Occipital lobe (tissue), 1 donor: ENCODE measurements at regions not wholly inside any gene's neighbourhood (a gene's known extent, or its start where the extent isn't known, plus 50 kb on each side); places are given as distances from the start of the nearest gene placed in this dataset.
"Not testable (repeated sequence)": the region's sequence is repeated elsewhere in the genome, so short reads cannot be mapped to it uniquely, and the experiment has no call there.

Experiments used
- DNase-seq: peaks from one replicate; lab custom pipeline; 2025; lab: John Stamatoyannopoulos, UW

- DNase-seq, result no peak
Measured at GRCh38 chr11:133650082-133650481, 117.8 kb upstream of the OPCML start.

DNA sequence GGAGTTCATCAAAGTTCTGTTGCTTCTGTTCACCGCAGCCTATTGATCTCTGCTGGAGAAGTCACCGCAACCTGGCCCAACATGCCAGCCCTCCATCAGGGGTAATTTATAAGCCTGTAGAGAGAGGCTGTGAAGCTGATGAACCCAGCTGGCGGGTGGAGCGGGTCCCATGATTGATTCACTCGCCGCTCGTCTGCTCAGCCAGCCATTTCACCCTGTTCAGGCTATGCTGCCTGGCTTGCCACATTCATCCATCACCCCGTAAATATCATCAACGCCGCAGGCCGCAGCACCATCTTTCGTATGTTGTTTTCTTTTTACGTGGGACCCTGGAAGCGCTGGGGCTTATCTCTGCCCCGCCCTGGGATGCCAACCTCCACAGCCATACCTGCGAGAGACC lies 116.7 kb upstream of the OPCML start:
- no peak for DNase-seq

GRCh38 chr11:133639408-133639807 lies 107.1 kb upstream of the OPCML start:
- DNase-seq, result no peak

- DNase-seq, result no peak
Measured at GRCh38 chr11:133638921-133639320, 106.6 kb upstream of the OPCML start.

GRCh38 chr11:133636711-133637355 lies 104.5 kb upstream of the OPCML start:
- no peak for DNase-seq

DNA sequence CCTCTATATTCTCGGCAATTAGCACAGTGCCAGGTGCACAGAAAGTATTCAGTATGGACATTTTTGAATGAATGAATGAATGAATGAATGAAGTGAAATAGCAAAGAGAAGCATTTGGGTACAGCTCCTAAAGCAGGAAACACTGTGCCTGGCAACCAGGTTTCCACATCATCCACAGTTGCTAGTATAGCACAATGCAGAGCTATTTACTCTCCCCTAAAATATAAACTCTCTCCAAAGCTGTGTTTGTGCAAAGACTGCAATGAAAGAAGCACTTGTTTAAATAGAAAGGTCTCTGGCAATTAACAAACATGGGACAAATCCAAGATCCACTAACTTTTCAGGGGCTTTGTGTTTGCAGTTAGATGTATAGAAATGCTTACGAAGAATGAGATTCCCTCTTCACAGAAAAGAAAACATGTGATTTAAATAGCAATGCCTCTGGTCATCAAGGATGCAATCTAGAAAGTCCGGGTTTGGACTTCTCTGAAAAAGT lies 103.0 kb upstream of the OPCML start:
- no peak for DNase-seq

- DNase-seq, result not testable (repeated sequence)
Measured at GRCh38 chr11:133628371-133628770, 96.1 kb upstream of the OPCML start.

- DNase-seq, result no peak
Measured at GRCh38 chr11:133621611-133622010, 89.3 kb upstream of the OPCML start.

- no peak for DNase-seq
Measured at GRCh38 chr11:133619973-133620372, 87.7 kb upstream of the OPCML start.

DNA sequence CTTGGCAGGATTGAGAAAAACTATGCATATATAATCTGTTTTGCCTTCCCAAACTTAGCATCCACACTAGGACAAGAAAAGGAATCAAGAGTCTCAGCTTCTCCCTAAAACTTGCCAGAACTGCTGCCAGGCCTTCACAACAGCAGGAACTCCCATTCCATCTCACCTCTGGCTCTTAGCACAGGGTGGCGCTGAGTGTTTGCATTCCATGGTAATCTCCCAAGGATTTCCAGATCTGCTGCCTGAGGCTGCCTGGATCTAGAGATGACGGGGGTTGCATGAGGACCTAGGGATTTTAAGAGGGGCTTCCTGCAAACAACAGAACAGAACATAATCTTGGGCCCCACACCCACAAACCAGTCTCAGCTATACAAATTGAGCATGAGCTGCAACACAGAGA lies 87.1 kb upstream of the OPCML start:
- no peak for DNase-seq

DNA sequence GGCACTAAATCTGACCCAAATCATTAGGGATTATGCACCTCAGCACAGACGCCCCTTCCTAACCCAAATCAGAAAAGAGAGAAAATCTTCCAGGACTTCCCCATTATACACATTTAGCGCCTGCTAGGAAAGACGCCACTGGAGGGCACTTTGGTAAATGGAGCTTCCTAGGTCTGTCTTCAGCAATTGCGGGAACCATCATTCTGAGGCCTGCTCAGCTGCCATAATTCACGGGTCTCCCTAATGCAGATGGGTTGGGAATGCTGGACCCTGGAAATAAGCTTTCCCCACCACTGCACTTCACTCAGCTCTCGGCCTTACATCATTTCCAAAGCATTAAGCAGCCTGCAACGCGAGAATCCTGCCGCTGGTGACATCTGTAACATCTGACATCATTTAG lies 86.2 kb upstream of the OPCML start:
- no peak for DNase-seq

GRCh38 chr11:133608496-133608895 lies 76.2 kb upstream of the OPCML start:
- no peak for DNase-seq

- no peak for DNase-seq
Measured at GRCh38 chr11:133606124-133606523, 73.8 kb upstream of the OPCML start.

GRCh38 chr11:133605482-133605881 lies 73.2 kb upstream of the OPCML start:
- DNase-seq, result no peak

DNA sequence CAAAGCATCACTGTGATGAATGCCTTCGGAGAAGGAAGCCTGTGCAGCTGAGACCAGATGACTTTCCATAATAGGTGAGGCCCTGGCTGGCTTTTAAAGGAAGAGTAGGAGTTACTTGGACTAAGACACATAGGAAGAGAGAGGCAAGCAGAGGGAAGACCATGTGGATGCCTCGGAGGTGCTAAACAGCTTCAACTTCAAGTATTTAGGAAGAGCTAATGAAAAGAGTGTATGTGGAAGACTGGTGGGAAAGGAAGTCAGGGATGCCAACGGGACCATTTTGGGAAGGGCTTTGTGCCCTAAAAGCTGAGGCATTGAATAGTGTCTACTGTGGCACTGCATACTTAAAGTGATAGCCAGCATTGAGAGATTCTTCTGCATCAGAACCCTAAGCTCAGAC lies 69.3 kb upstream of the OPCML start:
- no peak for DNase-seq

GRCh38 chr11:133600786-133601185 lies 68.5 kb upstream of the OPCML start:
- DNase-seq, result no peak

DNA sequence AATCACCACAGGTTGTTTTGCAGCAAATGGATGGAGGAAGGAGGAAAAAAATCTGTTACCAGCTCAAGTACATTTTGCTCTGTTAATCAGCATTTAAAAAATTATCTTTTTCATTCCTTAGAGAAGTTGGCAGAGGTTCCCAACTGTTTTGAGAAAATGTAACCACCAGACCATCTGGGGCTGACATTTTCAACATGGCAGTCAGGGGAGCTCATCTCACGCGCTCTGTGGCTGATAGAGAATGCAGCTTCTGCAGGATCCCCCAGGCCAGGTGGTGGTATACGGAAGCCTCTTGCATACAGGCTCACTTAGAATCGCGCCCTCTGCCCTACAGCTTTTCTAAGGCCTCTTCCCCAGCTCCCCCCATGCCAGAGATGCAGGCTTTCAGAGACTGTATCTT lies 68.0 kb upstream of the OPCML start:
- DNase-seq, result no peak

DNA sequence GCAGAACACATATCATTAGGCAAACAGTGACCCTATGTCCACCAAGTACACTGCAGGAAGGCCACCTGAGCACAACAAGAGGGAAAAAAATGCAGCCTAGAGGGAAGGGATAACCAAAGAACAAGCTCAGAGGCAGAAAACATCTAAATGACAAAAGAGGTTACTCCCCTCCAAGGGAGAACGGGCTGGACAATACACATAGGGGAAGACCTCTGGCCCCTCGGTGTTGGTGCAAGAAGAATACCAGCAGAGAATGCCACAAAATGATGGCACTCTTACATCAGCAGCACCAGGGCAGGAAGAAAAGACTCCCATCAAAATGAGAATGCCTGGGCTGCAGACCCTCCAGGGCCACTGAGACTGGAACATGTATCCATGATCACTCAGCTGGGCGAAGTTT lies 66.6 kb upstream of the OPCML start:
- no peak for DNase-seq

GRCh38 chr11:133597236-133597635 lies 64.9 kb upstream of the OPCML start:
- DNase-seq, result no peak

GRCh38 chr11:133595998-133596590 lies 63.8 kb upstream of the OPCML start:
- no peak for DNase-seq

DNA sequence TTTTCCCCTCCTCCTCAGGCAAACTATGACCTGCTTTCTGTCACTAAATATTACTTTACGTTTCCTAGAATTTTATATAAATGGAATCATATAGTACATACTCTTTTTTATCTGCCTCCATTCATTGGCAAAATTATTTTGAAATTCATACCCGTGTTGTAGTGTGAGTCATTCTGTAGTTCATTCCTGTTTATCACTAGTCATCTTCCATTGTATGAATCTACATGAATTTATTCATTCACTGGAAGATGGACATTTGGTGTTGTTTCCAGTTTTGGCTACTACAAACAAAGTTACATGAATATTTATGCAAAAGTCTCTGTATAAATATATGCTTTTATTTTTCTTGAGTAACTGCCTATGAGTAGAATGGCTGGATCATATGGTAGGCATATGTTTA lies 60.7 kb upstream of the OPCML start:
- DNase-seq, result no peak

GRCh38 chr11:133586903-133587517 lies 54.7 kb upstream of the OPCML start:
- no peak for DNase-seq

- DNase-seq, result no peak
Measured at GRCh38 chr11:133582750-133583149, 50.4 kb upstream of the OPCML start.
